ENCODE measurements at regions not wholly inside any gene's neighbourhood (a gene's known extent, or its start where the extent isn't known, plus 50 kb on each side); places are given as distances from the start of the nearest gene placed in this dataset.

GRCh38 chr15:100769043-100769974 lies 110.3 kb upstream of the ALDH1A3 start:
- Histone ChIP-seq H3K27ac (ENCODE audit: extremely low read depth, low read depth, low read length) (no peak overlapping the region), H3K9me3 (ENCODE audit: control insufficient read depth, insufficient read depth, low read depth, low read length) (no peaks in the 10 kb centered on the region), H3K4me3 (ENCODE audit: low read depth, low read length) (no peak overlapping the region), H3K4me1 (ENCODE audit: control insufficient read depth, insufficient read depth, low read length) (0 out of 2 replicates have a peak, but pooled peaks cover 3% of the 10 kb centered on the region), H3K36me3 (ENCODE audit: control insufficient read depth in 2 of 2, insufficient read depth in 1 of 2, low read length in 2 of 2) (no peaks in the 10 kb centered on the region)
- CTCF ChIA-PET: interaction anchor here (0.7 kb wide), 1 partner anchor 144 kb away, joined by 3 read pairs; no protein-coding TSS in a partner anchor
- TF ChIP-seq ZNF610 (tag by site-specific recombination; IDR thresholded peaks at IDR 0.05; ENCODE audit: borderline replicate concordance): no peak
- TF ChIP-seq ZNF664 (tag by site-specific recombination; IDR thresholded peaks at IDR 0.05): no peak
- no peak for TF ChIP-seq ZFHX2 (tag by site-specific recombination; conservative IDR thresholded peaks at IDR 0.05)
- TF ChIP-seq GLIS1 (tag by site-specific recombination; IDR thresholded peaks at IDR 0.05): peak; percentile 59
- no peak for TF ChIP-seq ZBTB48 (tag by site-specific recombination; IDR thresholded peaks at IDR 0.05)
- TF ChIP-seq ZEB2 (tag by site-specific recombination; IDR thresholded peaks at IDR 0.05): no peak
- no peak for TF ChIP-seq ZNF37A (tag by site-specific recombination; IDR thresholded peaks at IDR 0.05)
- POLR2A ChIA-PET: no interaction called here

- no peaks in the 10 kb centered on the region for H3K36me3 ChIP-seq (ENCODE audit: control insufficient read depth in 2 of 2, insufficient read depth in 1 of 2, low read length in 2 of 2)
- ChIA-PET POLR2A (no interaction called here), CTCF (interaction anchor here (0.7 kb wide), 1 partner anchor 144 kb away, joined by 3 read pairs; no protein-coding TSS in a partner anchor)
- 0 out of 2 replicates have a peak, but pooled peaks cover 3% of the 10 kb centered on the region for H3K4me1 ChIP-seq (ENCODE audit: control insufficient read depth, insufficient read depth, low read length)
- TF ChIP-seq, protein P1, sequence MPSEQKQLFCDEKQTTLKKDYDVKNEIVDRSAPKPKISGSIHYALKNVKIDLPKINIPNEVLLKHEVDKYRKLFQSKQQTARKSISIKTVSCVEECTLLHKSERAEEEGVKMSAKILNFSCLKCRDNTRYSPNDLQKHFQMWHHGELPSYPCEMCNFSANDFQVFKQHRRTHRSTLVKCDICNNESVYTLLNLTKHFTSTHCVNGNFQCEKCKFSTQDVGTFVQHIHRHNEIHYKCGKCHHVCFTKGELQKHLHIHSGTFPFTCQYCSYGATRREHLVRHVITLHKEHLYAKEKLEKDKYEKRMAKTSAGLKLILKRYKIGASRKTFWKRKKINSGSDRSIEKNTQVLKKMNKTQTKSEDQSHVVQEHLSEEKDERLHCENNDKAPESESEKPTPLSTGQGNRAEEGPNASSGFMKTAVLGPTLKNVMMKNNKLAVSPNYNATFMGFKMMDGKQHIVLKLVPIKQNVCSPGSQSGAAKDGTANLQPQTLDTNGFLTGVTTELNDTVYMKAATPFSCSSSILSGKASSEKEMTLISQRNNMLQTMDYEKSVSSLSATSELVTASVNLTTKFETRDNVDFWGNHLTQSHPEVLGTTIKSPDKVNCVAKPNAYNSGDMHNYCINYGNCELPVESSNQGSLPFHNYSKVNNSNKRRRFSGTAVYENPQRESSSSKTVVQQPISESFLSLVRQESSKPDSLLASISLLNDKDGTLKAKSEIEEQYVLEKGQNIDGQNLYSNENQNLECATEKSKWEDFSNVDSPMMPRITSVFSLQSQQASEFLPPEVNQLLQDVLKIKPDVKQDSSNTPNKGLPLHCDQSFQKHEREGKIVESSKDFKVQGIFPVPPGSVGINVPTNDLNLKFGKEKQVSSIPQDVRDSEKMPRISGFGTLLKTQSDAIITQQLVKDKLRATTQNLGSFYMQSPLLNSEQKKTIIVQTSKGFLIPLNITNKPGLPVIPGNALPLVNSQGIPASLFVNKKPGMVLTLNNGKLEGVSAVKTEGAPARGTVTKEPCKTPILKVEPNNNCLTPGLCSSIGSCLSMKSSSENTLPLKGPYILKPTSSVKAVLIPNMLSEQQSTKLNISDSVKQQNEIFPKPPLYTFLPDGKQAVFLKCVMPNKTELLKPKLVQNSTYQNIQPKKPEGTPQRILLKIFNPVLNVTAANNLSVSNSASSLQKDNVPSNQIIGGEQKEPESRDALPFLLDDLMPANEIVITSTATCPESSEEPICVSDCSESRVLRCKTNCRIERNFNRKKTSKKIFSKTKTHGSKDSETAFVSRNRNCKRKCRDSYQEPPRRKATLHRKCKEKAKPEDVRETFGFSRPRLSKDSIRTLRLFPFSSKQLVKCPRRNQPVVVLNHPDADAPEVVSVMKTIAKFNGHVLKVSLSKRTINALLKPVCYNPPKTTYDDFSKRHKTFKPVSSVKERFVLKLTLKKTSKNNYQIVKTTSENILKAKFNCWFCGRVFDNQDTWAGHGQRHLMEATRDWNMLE (tag by site-specific recombination; conservative IDR thresholded peaks at IDR 0.05; ENCODE audit: low read depth): no peak
- TF ChIP-seq KLF1 (tag by site-specific recombination; IDR thresholded peaks at IDR 0.05) (no peak), ZNF26 (tag by site-specific recombination; IDR thresholded peaks at IDR 0.05) (no peak), ZNF549 (tag by site-specific recombination; IDR thresholded peaks at IDR 0.05) (no peak), ZNF391 (tag by site-specific recombination; IDR thresholded peaks at IDR 0.05; ENCODE audit: borderline replicate concordance, low read depth) (no peak), ZNF248 (tag by site-specific recombination; IDR thresholded peaks at IDR 0.05) (no peak), ZNF362 (tag by site-specific recombination; IDR thresholded peaks at IDR 0.05) (no peak), ZNF791 (tag by site-specific recombination; IDR thresholded peaks at IDR 0.05) (no peak), ZNF830 (tag by site-specific recombination; IDR thresholded peaks at IDR 0.05; ENCODE audit: low read depth) (no peak), ZNF626 (tag by site-specific recombination; IDR thresholded peaks at IDR 0.05) (no peak)
- H3K4me3 ChIP-seq (ENCODE audit: low read depth, low read length): no peak overlapping the region
- H3K9me3 ChIP-seq (ENCODE audit: control insufficient read depth, insufficient read depth, low read depth, low read length): no peaks in the 10 kb centered on the region
- H3K27ac ChIP-seq (ENCODE audit: extremely low read depth, low read depth, low read length): no peak overlapping the region
These were observed 109.7 kb upstream of the ALDH1A3 start for GRCh38 chr15:100769975-100770340.

Measured in HEK293 (cell line).